Spinal cord (tissue), 9 donors: ENCODE measurements at regions not wholly inside any gene's neighbourhood (a gene's known extent, or its start where the extent isn't known, plus 50 kb on each side); places are given as distances from the start of the nearest gene placed in this dataset.
A peak's percentile ranks its signal among the peaks of the same experiment; 100 is the strongest.
"Not testable (repeated sequence)": the region's sequence is repeated elsewhere in the genome, so short reads cannot be mapped to it uniquely, and the experiment has no call there.

Experiments used
- DNase-seq, 6 donors: peaks; one replicate each; pipeline versions ENCODE4 v3.0.0 to v3.0.0-alpha.2; 2013 to 2015; ENCODE audit warnings: low spot score in 6 of 6, low read depth in 4 of 6
- H3K27ac ChIP-seq: one replicate; pipeline ENCODE4 v1.5.1; 2013; ENCODE audit warnings: low read depth, low read length, control low read depth
- H3K27me3 ChIP-seq: one replicate; pipeline ENCODE4 v1.6.1; 2013; ENCODE audit warnings: low read length; ENCODE audit not compliant: control insufficient read depth, insufficient read depth
- H3K36me3 ChIP-seq: one replicate; pipeline ENCODE4 v1.6.1; 2013; ENCODE audit warnings: low read length; ENCODE audit not compliant: control insufficient read depth, insufficient read depth
- H3K4me1 ChIP-seq: one replicate; pipeline ENCODE4 v1.6.1; 2013; ENCODE audit warnings: low read length; ENCODE audit not compliant: control insufficient read depth, insufficient read depth
- H3K4me3 ChIP-seq: one replicate; pipeline ENCODE4 v1.5.1; 2013; ENCODE audit warnings: low read depth, low read length, control low read depth
- H3K9me3 ChIP-seq: one replicate; pipeline ENCODE4 v1.6.1; 2013; ENCODE audit warnings: low read length; ENCODE audit not compliant: control insufficient read depth, insufficient read depth
- whole genome bisulfite sequencing: methylation state at CpG from one replicate; pipeline ENCODE4 v1.1.5; 2013; ENCODE audit warnings: missing lambda C conversion rate; ENCODE audit not compliant: insufficient coverage; 5-methylcytosine and 5-hydroxymethylcytosine counted together
- donor health status: healthy.

- DNase-seq, result peak in 1 of 6 donors; percentile 28
Observed at GRCh38 chr3:8157640-8158039, 344.0 kb upstream of the LMCD1 start.

GRCh38 chr3:8164145-8164544, 337.5 kb upstream of the LMCD1 start:
- Histone ChIP-seq H3K36me3 (no peaks in the 10 kb centered on the region), H3K27ac (no peak overlapping the region), H3K27me3 (no peaks in the 10 kb centered on the region), H3K9me3 (no peaks in the 10 kb centered on the region), H3K4me1 (no peaks in the 10 kb centered on the region), H3K4me3 (no peak overlapping the region)
- no peak for DNase-seq
- no CpG with 5 or more reads among the region's 1 CpG for WGBS

More at GRCh38 chr3:8157640-8158039, 344.0 kb upstream of the LMCD1 start:
- no peak overlapping the region for H3K27ac ChIP-seq
- WGBS, result 90% methylated on average over 2 of the region's 4 CpGs
- no peak overlapping the region for H3K4me3 ChIP-seq
- H3K4me1 ChIP-seq, result no peaks in the 10 kb centered on the region
- no peaks in the 10 kb centered on the region for H3K9me3 ChIP-seq
- no peaks in the 10 kb centered on the region for H3K36me3 ChIP-seq
- H3K27me3 ChIP-seq, result no peaks in the 10 kb centered on the region

- Histone ChIP-seq H3K27me3 (no peaks in the 10 kb centered on the region), H3K4me1 (no peaks in the 10 kb centered on the region), H3K27ac (no peak overlapping the region), H3K36me3 (no peaks in the 10 kb centered on the region), H3K9me3 (no peaks in the 10 kb centered on the region), H3K4me3 (no peak overlapping the region)
- DNase-seq, result no peak
- no CpG with 5 or more reads among the region's 2 CpGs for WGBS
Observed at GRCh38 chr3:8166014-8166413, 335.6 kb upstream of the LMCD1 start.

- Histone ChIP-seq H3K4me1 (no peaks in the 10 kb centered on the region), H3K9me3 (no peaks in the 10 kb centered on the region), H3K27me3 (no peaks in the 10 kb centered on the region), H3K4me3 (no peak overlapping the region), H3K36me3 (no peaks in the 10 kb centered on the region), H3K27ac (no peak overlapping the region)
- no CpG with 5 or more reads among the region's 5 CpGs for WGBS
- peak in 1 of 6 donors; percentile 63 for DNase-seq
Observed at GRCh38 chr3:8170971-8171508, 330.6 kb upstream of the LMCD1 start.

GRCh38 chr3:8173892-8174291, 327.7 kb upstream of the LMCD1 start:
- peak in 2 of 6 donors; percentile 33 to 44 for DNase-seq
- no CpG with 5 or more reads among the region's 2 CpGs for WGBS
- Histone ChIP-seq H3K27me3 (no peaks in the 10 kb centered on the region), H3K4me1 (no peaks in the 10 kb centered on the region), H3K36me3 (no peaks in the 10 kb centered on the region), H3K9me3 (no peaks in the 10 kb centered on the region), H3K4me3 (no peak overlapping the region), H3K27ac (no peak overlapping the region)

- WGBS, result 93% methylated on average over 7 of the region's 10 CpGs
- H3K4me1 ChIP-seq, H3K27ac ChIP-seq: not testable (repeated sequence)
Observed at GRCh38 chr3:8176759-8177483, 324.7 kb upstream of the LMCD1 start.

GRCh38 chr3:8178516-8178915, 323.1 kb upstream of the LMCD1 start:
- 83% methylated on average over 4 of the region's 7 CpGs for WGBS
- H3K9me3 ChIP-seq, result not testable (repeated sequence)

More at GRCh38 chr3:8176759-8177483, 324.7 kb upstream of the LMCD1 start:
- H3K4me3 ChIP-seq, DNase-seq, H3K9me3 ChIP-seq, H3K36me3 ChIP-seq, H3K27me3 ChIP-seq: not testable (repeated sequence)

GRCh38 chr3:8182904-8183303, 318.7 kb upstream of the LMCD1 start:
- no CpG with 5 or more reads among the region's 1 CpG for WGBS
- DNase-seq, result no peak
- Histone ChIP-seq H3K9me3 (no peaks in the 10 kb centered on the region), H3K27me3 (no peaks in the 10 kb centered on the region), H3K4me3 (no peak overlapping the region), H3K4me1 (no peaks in the 10 kb centered on the region), H3K36me3 (no peaks in the 10 kb centered on the region), H3K27ac (no peak overlapping the region)

More at GRCh38 chr3:8178516-8178915, 323.1 kb upstream of the LMCD1 start:
- not testable (repeated sequence) for H3K27me3 ChIP-seq, DNase-seq, H3K36me3 ChIP-seq, H3K4me3 ChIP-seq, H3K4me1 ChIP-seq, H3K27ac ChIP-seq

GRCh38 chr3:8183627-8184026, 318.0 kb upstream of the LMCD1 start:
- Histone ChIP-seq H3K27ac (no peak overlapping the region), H3K36me3 (no peaks in the 10 kb centered on the region), H3K27me3 (no peaks in the 10 kb centered on the region), H3K4me3 (no peak overlapping the region), H3K4me1 (no peaks in the 10 kb centered on the region), H3K9me3 (no peaks in the 10 kb centered on the region)
- WGBS, result 82% methylated on average over 3 of the region's 3 CpGs
- no peak for DNase-seq

- no peaks in the 10 kb centered on the region for H3K4me1 ChIP-seq
- H3K27ac ChIP-seq, result no peak overlapping the region
- H3K4me3 ChIP-seq, result no peak overlapping the region
- no peaks in the 10 kb centered on the region for H3K36me3 ChIP-seq
- DNase-seq, result no peak
- 93% methylated on average over 3 of the region's 3 CpGs for WGBS
- no peaks in the 10 kb centered on the region for H3K9me3 ChIP-seq
- no peaks in the 10 kb centered on the region for H3K27me3 ChIP-seq
Observed at GRCh38 chr3:8186213-8186612, 315.4 kb upstream of the LMCD1 start.
